Mucosa of descending colon (tissue), 3 donors: ENCODE measurements at regions not wholly inside any gene's neighbourhood (a gene's known extent, or its start where the extent isn't known, plus 50 kb on each side); places are given as distances from the start of the nearest gene placed in this dataset.

Source experiments
- ATAC-seq: fragments of 200-7000 bp; cut with Tn5 transposase; one replicate; pipeline ENCODE4 v1.9.1; 2020; ENCODE audit warnings: mild to moderate bottlenecking, moderate library complexity
- DNase-seq, 3 donors: peaks; one replicate each; pipeline ENCODE4 v3.0.0-alpha.2; 2020
- H3K36me3 ChIP-seq: fragments of 200-600 bp; one replicate; pipeline ENCODE4 v1.8.0; 2021; ENCODE audit warnings: low read depth, mild to moderate bottlenecking
- H3K4me1 ChIP-seq: fragments of 200-600 bp; one replicate; pipeline ENCODE4 v1.8.0; 2021; ENCODE audit warnings: low read depth, mild to moderate bottlenecking
- H3K4me3 ChIP-seq: fragments of 200-600 bp; one replicate; pipeline ENCODE4 v1.8.0; 2021; ENCODE audit warnings: mild to moderate bottlenecking
- H3K9me3 ChIP-seq: fragments of 200-600 bp; one replicate; pipeline ENCODE4 v1.8.0; 2021; ENCODE audit warnings: mild to moderate bottlenecking
- CTCF ChIP-seq: fragments of 200-600 bp; IDR thresholded peaks from one replicate; pipeline ENCODE4 v1.8.0; 2022; ENCODE audit warnings: antibody characterized with exemption, mild to moderate bottlenecking
- intact Hi-C, 2 donors: fragments of 100-400 bp; cut with DNase I in 1 of 2; cut with micrococcal nuclease in 1 of 2; formaldehyde crosslinking; loops; one replicate each; pipeline versions ENCODE4 v1.11.0 to v1.11.1; 2022; cut with DNase I, micrococcal nuclease
- donor health status: DM: no; HTN: no; CAD: no; lungs with moderate emphysema.
- donor health status: DM: no; HTN: no; CAD: no.
- donor health status: DM: no; HTN: yes; CAD: no.

- Histone ChIP-seq H3K36me3 (no peaks in the 10 kb centered on the region), H3K4me3 (no peak overlapping the region), H3K4me1 (no peaks in the 10 kb centered on the region), H3K9me3 (no peaks in the 10 kb centered on the region)
- DNase-seq (no peak), ATAC-seq (no peak)
- TF ChIP-seq CTCF: no peak
- intact Hi-C loops: no loop called here
These were observed 162.8 kb upstream of the ARX start for GRCh38 chrX:25178555-25178954.

- intact Hi-C loops: no loop called here
- H3K4me1 ChIP-seq: no peaks in the 10 kb centered on the region
- H3K4me3 ChIP-seq: no peak overlapping the region
- H3K36me3 ChIP-seq: no peaks in the 10 kb centered on the region
- TF ChIP-seq CTCF: no peak
- DNase-seq (no peak), ATAC-seq (no peak)
- H3K9me3 ChIP-seq: no peaks in the 10 kb centered on the region
These were observed 160.0 kb upstream of the ARX start for GRCh38 chrX:25175743-25176142.

GRCh38 chrX:25175171-25175570, 159.4 kb upstream of the ARX start:
- no peaks in the 10 kb centered on the region for H3K9me3 ChIP-seq

GRCh38 chrX:25166546-25166945, 150.8 kb upstream of the ARX start:
- DNase-seq (no peak), ATAC-seq (no peak)
- no peaks in the 10 kb centered on the region for H3K36me3 ChIP-seq
- TF ChIP-seq CTCF: no peak
- no peak overlapping the region for H3K4me3 ChIP-seq
- no peaks in the 10 kb centered on the region for H3K4me1 ChIP-seq
- intact Hi-C loops: no loop called here
- H3K9me3 ChIP-seq: no peaks in the 10 kb centered on the region

More at GRCh38 chrX:25175171-25175570, 159.4 kb upstream of the ARX start:
- intact Hi-C loops: no loop called here
- no peak overlapping the region for H3K4me3 ChIP-seq
- ATAC-seq: no peak
- no peaks in the 10 kb centered on the region for H3K4me1 ChIP-seq
- no peak for DNase-seq
- no peaks in the 10 kb centered on the region for H3K36me3 ChIP-seq
- no peak for TF ChIP-seq CTCF

GRCh38 chrX:25166145-25166544, 150.4 kb upstream of the ARX start:
- DNase-seq (no peak), ATAC-seq (no peak)
- Histone ChIP-seq H3K9me3 (no peaks in the 10 kb centered on the region), H3K4me1 (no peaks in the 10 kb centered on the region), H3K36me3 (no peaks in the 10 kb centered on the region), H3K4me3 (no peak overlapping the region)
- intact Hi-C loops: no loop called here
- no peak for TF ChIP-seq CTCF

GRCh38 chrX:25158635-25159034, 142.9 kb upstream of the ARX start:
- Histone ChIP-seq H3K4me3 (no peak overlapping the region), H3K36me3 (no peaks in the 10 kb centered on the region), H3K9me3 (no peaks in the 10 kb centered on the region), H3K4me1 (no peaks in the 10 kb centered on the region)
- intact Hi-C loops: no loop called here
- DNase-seq: no peak
- TF ChIP-seq CTCF: no peak
- ATAC-seq: no peak
